ENCODE measurements at regions not wholly inside any gene's neighbourhood (a gene's known extent, or its start where the extent isn't known, plus 50 kb on each side); places are given as distances from the start of the nearest gene placed in this dataset.

DNA sequence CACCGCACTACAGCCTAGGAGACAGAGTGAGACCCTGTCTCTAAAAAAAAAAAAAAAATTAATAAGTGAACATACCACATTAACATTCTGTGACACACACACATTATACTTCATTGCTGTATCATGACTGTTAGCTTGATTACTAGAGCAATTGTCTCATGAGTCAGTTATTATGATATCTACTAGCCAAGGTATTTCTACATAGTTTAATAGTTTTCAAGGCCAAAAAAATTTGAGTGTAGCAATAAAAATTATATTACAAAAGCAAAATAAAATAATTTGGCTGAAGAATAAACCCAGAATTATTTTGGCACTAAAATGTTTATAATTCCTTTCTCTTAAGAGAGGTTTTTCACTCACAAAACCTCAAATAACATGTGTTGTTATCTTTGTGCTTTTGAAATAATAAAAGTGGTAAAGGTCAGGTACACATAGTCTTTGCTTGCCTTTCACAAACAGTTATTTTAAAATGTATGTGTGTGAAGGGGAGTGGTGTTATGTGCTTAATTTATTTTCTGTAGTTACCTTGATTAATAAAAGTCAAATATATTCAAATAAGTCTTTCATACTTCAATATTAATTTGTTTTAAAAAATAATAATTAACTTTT, 136.9 kb upstream of the SPOPL start:
- Mint-ChIP-seq H3K4me3 (no peak overlapping the region), H3K27ac (no peak overlapping the region), H3K4me1 (peaks cover 9% of the 10 kb centered on the region; the same call in 2 of the 3 replicates), H3K27me3 (ENCODE audit: insufficient read depth, low read depth, poor library complexity) (no peaks in the 10 kb centered on the region), H3K9me3 (no peaks in the 10 kb centered on the region), H3K36me3 (ENCODE audit: low read depth) (no peaks in the 10 kb centered on the region)
- no peak for DNase-seq (ENCODE audit: low spot score)
- Histone ChIP-seq H2AFZ (no peak overlapping the region), H3F3A (replicated peaks; ENCODE audit: low read depth) (no peaks in the 10 kb centered on the region), H3K79me2 (replicated peaks; ENCODE audit: insufficient read depth) (no peaks in the 10 kb centered on the region), H3K4me3 (no peak overlapping the region), H3K9me2 (ENCODE audit: insufficient read depth) (no peaks in the 10 kb centered on the region), H3K36me3 (ENCODE audit: insufficient read depth) (no peaks in the 10 kb centered on the region), H3K4me1 (ENCODE audit: insufficient read depth) (no peaks in the 10 kb centered on the region), H3K4me2 (no peak overlapping the region), H3K27ac (ENCODE audit: low read depth) (no peak overlapping the region), H4K20me1 (replicated peaks; ENCODE audit: insufficient read depth) (no peaks in the 10 kb centered on the region), H3K27me3 (ENCODE audit: insufficient read depth) (no peaks in the 10 kb centered on the region)
- TF ChIP-seq EZH2phosphoT487 (IDR thresholded peaks at IDR 0.05; ENCODE audit: unreplicated experiment), result no peak
- TF ChIP-seq CREB1 (CRISPR knock-in tag; IDR thresholded peaks at IDR 0.05; ENCODE audit: low read depth), result no peak
- no peak for TF ChIP-seq ZNF331 (CRISPR knock-in tag; IDR thresholded peaks at IDR 0.05; ENCODE audit: low read depth)
- TF ChIP-seq JUNB (IDR thresholded peaks at IDR 0.05; ENCODE audit: unreplicated experiment), result no peak
- TF ChIP-seq ZNF114 (CRISPR knock-in tag; IDR thresholded peaks at IDR 0.05), result no peak
- ATAC-seq, result no peak

DNA sequence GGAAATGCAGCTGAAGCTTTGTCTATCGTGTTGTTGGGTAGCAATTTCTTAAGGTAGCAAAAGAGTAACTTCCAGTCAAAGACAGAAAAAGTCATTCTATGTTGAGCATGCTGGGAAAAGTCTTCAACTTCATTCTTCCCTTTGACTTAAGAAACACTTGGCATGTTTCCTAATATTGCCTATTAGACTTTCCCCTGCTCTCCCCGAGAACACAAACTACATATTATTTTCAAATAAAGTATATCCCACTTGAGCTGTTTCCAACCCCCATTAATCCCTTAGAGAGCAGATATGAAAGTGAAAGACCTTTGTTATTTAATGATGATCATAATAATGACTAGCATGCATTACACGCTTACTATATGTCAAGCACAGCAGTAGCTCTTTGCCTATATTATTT, 136.0 kb upstream of the SPOPL start:
- Mint-ChIP-seq H3K4me3 (no peak overlapping the region), H3K27ac (no peak overlapping the region), H3K9me3 (no peaks in the 10 kb centered on the region), H3K36me3 (ENCODE audit: low read depth) (no peaks in the 10 kb centered on the region), H3K4me1 (peaks cover under 1% of the 10 kb centered on the region; the same call in 1 of the 3 replicates), H3K27me3 (ENCODE audit: insufficient read depth, low read depth, poor library complexity) (no peaks in the 10 kb centered on the region)
- Histone ChIP-seq H3K79me2 (replicated peaks; ENCODE audit: insufficient read depth) (no peaks in the 10 kb centered on the region), H3K27me3 (ENCODE audit: insufficient read depth) (no peaks in the 10 kb centered on the region), H3K36me3 (ENCODE audit: insufficient read depth) (no peaks in the 10 kb centered on the region), H3K9me2 (ENCODE audit: insufficient read depth) (no peaks in the 10 kb centered on the region), H3K4me1 (ENCODE audit: insufficient read depth) (no peaks in the 10 kb centered on the region), H3K4me2 (no peak overlapping the region), H4K20me1 (replicated peaks; ENCODE audit: insufficient read depth) (no peaks in the 10 kb centered on the region), H3K4me3 (no peak overlapping the region), H3K27ac (ENCODE audit: low read depth) (no peak overlapping the region), H2AFZ (no peak overlapping the region), H3F3A (replicated peaks; ENCODE audit: low read depth) (no peaks in the 10 kb centered on the region)
- DNase-seq (ENCODE audit: low spot score) (no peak), ATAC-seq (no peak)
- TF ChIP-seq, protein P1, sequence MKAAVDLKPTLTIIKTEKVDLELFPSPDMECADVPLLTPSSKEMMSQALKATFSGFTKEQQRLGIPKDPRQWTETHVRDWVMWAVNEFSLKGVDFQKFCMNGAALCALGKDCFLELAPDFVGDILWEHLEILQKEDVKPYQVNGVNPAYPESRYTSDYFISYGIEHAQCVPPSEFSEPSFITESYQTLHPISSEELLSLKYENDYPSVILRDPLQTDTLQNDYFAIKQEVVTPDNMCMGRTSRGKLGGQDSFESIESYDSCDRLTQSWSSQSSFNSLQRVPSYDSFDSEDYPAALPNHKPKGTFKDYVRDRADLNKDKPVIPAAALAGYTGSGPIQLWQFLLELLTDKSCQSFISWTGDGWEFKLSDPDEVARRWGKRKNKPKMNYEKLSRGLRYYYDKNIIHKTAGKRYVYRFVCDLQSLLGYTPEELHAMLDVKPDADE (IDR thresholded peaks at IDR 0.05), result no peak
- TF ChIP-seq CREB1 (CRISPR knock-in tag; IDR thresholded peaks at IDR 0.05; ENCODE audit: low read depth) (no peak), STAT1 (IDR thresholded peaks at IDR 0.05; ENCODE audit: unreplicated experiment) (no peak), ZNF114 (CRISPR knock-in tag; IDR thresholded peaks at IDR 0.05) (no peak)
- TF ChIP-seq, protein P2, sequence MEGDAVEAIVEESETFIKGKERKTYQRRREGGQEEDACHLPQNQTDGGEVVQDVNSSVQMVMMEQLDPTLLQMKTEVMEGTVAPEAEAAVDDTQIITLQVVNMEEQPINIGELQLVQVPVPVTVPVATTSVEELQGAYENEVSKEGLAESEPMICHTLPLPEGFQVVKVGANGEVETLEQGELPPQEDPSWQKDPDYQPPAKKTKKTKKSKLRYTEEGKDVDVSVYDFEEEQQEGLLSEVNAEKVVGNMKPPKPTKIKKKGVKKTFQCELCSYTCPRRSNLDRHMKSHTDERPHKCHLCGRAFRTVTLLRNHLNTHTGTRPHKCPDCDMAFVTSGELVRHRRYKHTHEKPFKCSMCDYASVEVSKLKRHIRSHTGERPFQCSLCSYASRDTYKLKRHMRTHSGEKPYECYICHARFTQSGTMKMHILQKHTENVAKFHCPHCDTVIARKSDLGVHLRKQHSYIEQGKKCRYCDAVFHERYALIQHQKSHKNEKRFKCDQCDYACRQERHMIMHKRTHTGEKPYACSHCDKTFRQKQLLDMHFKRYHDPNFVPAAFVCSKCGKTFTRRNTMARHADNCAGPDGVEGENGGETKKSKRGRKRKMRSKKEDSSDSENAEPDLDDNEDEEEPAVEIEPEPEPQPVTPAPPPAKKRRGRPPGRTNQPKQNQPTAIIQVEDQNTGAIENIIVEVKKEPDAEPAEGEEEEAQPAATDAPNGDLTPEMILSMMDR (conservative IDR thresholded peaks at IDR 0.05; ENCODE audit: low read depth in 2 of 2), result no peak

All from GM23338 (cell line).